Esophagus muscularis mucosa (tissue), 4 donors: ENCODE measurements at regions not wholly inside any gene's neighbourhood (a gene's known extent, or its start where the extent isn't known, plus 50 kb on each side); places are given as distances from the start of the nearest gene placed in this dataset.

Experiments
- CTCF ChIP-seq, 3 experiments: fragments of 200-600 bp in 2 of 3; fragments of 450-650 bp in 1 of 3; sonication (generic) in 2 of 3; IDR thresholded peaks; one replicate each; pipeline ENCODE4 v1.5.1; 2017 to 2019; ENCODE audit warnings: antibody characterized with exemption in 3 of 3, mild to moderate bottlenecking in 2 of 3, moderate library complexity in 1 of 3
- EP300 ChIP-seq: sonication (generic); formaldehyde crosslinking; IDR thresholded peaks from one replicate; pipeline ENCODE4 v1.6.1; 2017; ENCODE audit warnings: antibody characterized with exemption
- POLR2A ChIP-seq: fragments of 450-650 bp; IDR thresholded peaks from one replicate; pipeline ENCODE4 v1.6.1; 2017; ENCODE audit warnings: antibody characterized with exemption, moderate library complexity, mild to moderate bottlenecking, low read depth
- POLR2AphosphoS5 ChIP-seq, 2 donors: sonication (generic); formaldehyde crosslinking; IDR thresholded peaks; one replicate each; pipeline ENCODE4 v1.6.1; 2017; ENCODE audit warnings: antibody characterized with exemption in 2 of 2

GRCh38 chr12:75792687-75793086 lies 238.9 kb downstream of the PHLDA1 start:
- no peak for TF ChIP-seq CTCF (IDR thresholded peaks at IDR 0.05)
- TF ChIP-seq POLR2A, result no peak
- no peak for TF ChIP-seq POLR2AphosphoS5 (IDR thresholded peaks at IDR 0.05)
- no peak for TF ChIP-seq EP300
